B cell (primary cell): ENCODE measurements at regions not wholly inside any gene's neighbourhood (a gene's known extent, or its start where the extent isn't known, plus 50 kb on each side); places are given as distances from the start of the nearest gene placed in this dataset.

Experiments
- ATAC-seq: fragments of 200-7000 bp; cut with Tn5 transposase; one replicate; pipeline ENCODE4 v1.10.0; 2021; ENCODE audit warnings: low read depth, mild to moderate bottlenecking, moderate number of reproducible peaks, moderate library complexity
- CTCF ChIA-PET: fragments of 350-600 bp; sonication (Branson Sonifier 250); formaldehyde crosslinking; loops from one replicate; lab custom pipeline; 2021; ENCODE audit warnings: antibody characterized with exemption, inconsistent platforms; lab: Charles Lee
- POLR2A ChIA-PET: fragments of 350-600 bp; sonication (Branson Sonifier 250); formaldehyde crosslinking; loops from one replicate; lab custom pipeline; 2021; ENCODE audit warnings: antibody characterized with exemption; lab: Charles Lee
- DNase-seq: peaks from one replicate; pipeline ENCODE4 v3.0.0; 2013
- H2AFZ ChIP-seq: 2 replicates; pipeline ENCODE4 v1.6.1; 2012; ENCODE audit warnings: mild to moderate bottlenecking, low read depth, low read length; ENCODE audit not compliant: insufficient read depth, poor library complexity, severe bottlenecking
- H3K27ac ChIP-seq, 2 donors: 1 replicate in 1 of 2; 2 replicates in 1 of 2; pipeline ENCODE4 v1.5.1; 2012 to 2013; ENCODE audit warnings: low read length in 2 of 2, mild to moderate bottlenecking in 2 of 2, moderate library complexity in 1 of 2
- H3K27me3 ChIP-seq, 4 experiments: fragments of 200-600 bp in 1 of 4; sonication (generic) in 1 of 4; replicated peaks in 1 of 4; 1 replicate in 2 of 4; 2 replicates in 2 of 4; pipeline versions ENCODE4 v1.6.1 to v1.7.0; 2013 to 2016; ENCODE audit warnings: low read length in 3 of 4, mild to moderate bottlenecking in 2 of 4, mixed read lengths in 1 of 4, moderate library complexity in 1 of 4; ENCODE audit not compliant: insufficient read depth in 4 of 4, control insufficient read depth in 3 of 4; ENCODE audit errors: control extremely low read depth in 1 of 4
- H3K36me3 ChIP-seq, 2 experiments: replicated peaks in 1 of 2; 1 replicate in 1 of 2; 2 replicates in 1 of 2; pipeline versions ENCODE4 v1.6.1 to v1.7.1; 2013; ENCODE audit warnings: low read length in 1 of 2; ENCODE audit not compliant: insufficient read depth in 2 of 2, control insufficient read depth in 1 of 2; ENCODE audit errors: control extremely low read depth in 1 of 2, extremely low read depth in 1 of 2
- H3K4me1 ChIP-seq, 2 donors: fragments of 200-600 bp in 1 of 2; sonication (generic) in 1 of 2; 1 replicate in 1 of 2; 2 replicates in 1 of 2; pipeline versions ENCODE4 v1.5.1 to v1.6.1; 2013 to 2017; ENCODE audit warnings: low read length in 2 of 2; ENCODE audit not compliant: control insufficient read depth in 2 of 2, insufficient read depth in 2 of 2
- H3K4me2 ChIP-seq: replicated peaks from 2 replicates; pipeline ENCODE3; 2012; ENCODE audit warnings: mild to moderate bottlenecking, low read depth, low read length; ENCODE audit not compliant: poor library complexity, severe bottlenecking
- H3K4me3 ChIP-seq, 5 experiments: fragments of 200-600 bp in 1 of 5; sonication (generic) in 1 of 5; 1 replicate in 3 of 5; 2 replicates in 2 of 5; pipeline versions ENCODE4 v1.5.1 to v1.7.0; 2011 to 2016; ENCODE audit warnings: low read length in 4 of 5, mild to moderate bottlenecking in 4 of 5, low read depth in 2 of 5, control low read depth in 1 of 5, moderate library complexity in 1 of 5; ENCODE audit not compliant: insufficient read depth in 1 of 5; ENCODE audit errors: control extremely low read depth in 1 of 5, extremely low read depth in 1 of 5
- H3K79me2 ChIP-seq: fragments of 200-600 bp; sonication (generic); one replicate; pipeline ENCODE4 v1.6.0; 2016; ENCODE audit warnings: low read length; ENCODE audit not compliant: control insufficient read depth, insufficient read depth
- H3K9ac ChIP-seq: fragments of 200-600 bp; sonication (generic); 2 replicates; pipeline ENCODE4 v1.6.1; 2017; ENCODE audit warnings: mild to moderate bottlenecking, low read length, moderate library complexity
- H3K9me3 ChIP-seq, 3 donors: one replicate each; pipeline versions ENCODE4 v1.6.1 to v1.7.1; 2013; ENCODE audit warnings: low read length in 2 of 3; ENCODE audit not compliant: control insufficient read depth in 2 of 3, insufficient read depth in 1 of 3; ENCODE audit errors: control extremely low read depth in 1 of 3
- H4K20me1 ChIP-seq: 2 replicates; pipeline ENCODE4 v1.6.0; 2012; ENCODE audit warnings: mild to moderate bottlenecking, low read length; ENCODE audit not compliant: insufficient read depth, control insufficient read depth, poor library complexity, severe bottlenecking
- H3K27ac Mint-ChIP-seq: one replicate; pipeline ENCODE4 v1.8.0; 2021; ENCODE audit warnings: mixed read lengths
- H3K27me3 Mint-ChIP-seq: one replicate; pipeline ENCODE4 v1.8.0; 2021; ENCODE audit warnings: mixed read lengths
- H3K4me1 Mint-ChIP-seq: one replicate; pipeline ENCODE4 v1.8.0; 2021; ENCODE audit warnings: mixed read lengths
- H3K4me3 Mint-ChIP-seq: one replicate; pipeline ENCODE4 v1.8.0; 2021; ENCODE audit warnings: mixed read lengths
- H3K9me3 Mint-ChIP-seq: one replicate; pipeline ENCODE4 v1.8.0; 2022; ENCODE audit warnings: mixed read lengths; ENCODE audit not compliant: insufficient read depth
- EZH2 ChIP-seq: IDR thresholded peaks from 2 replicates; pipeline ENCODE4 v1.6.1; 2012; ENCODE audit warnings: borderline replicate concordance, low read depth, mild to moderate bottlenecking, moderate library complexity, low read length; ENCODE audit not compliant: insufficient read depth, poor library complexity, severe bottlenecking
- WGBS: methylation state at CpG from one replicate; pipeline ENCODE4 v1.1.5; 2013; ENCODE audit warnings: missing lambda C conversion rate; ENCODE audit not compliant: insufficient coverage; 5-methylcytosine and 5-hydroxymethylcytosine counted together
- intact Hi-C: fragments of 100-400 bp; cut with micrococcal nuclease; formaldehyde crosslinking; loops from one replicate; pipeline ENCODE4 v1.10.0; 2022
- TF ChIP-seq, protein P1 (sequence below): fragments of 200-600 bp; IDR thresholded peaks from one replicate; pipeline ENCODE4 v1.8.0; 2022; ENCODE audit warnings: antibody characterized with exemption, mild to moderate bottlenecking

GRCh38 chr20:60857708-60858107 lies 394.4 kb upstream of the CDH4 start:
- no peaks in the 10 kb centered on the region for H3K27me3 ChIP-seq
- DNase-seq: no peak
- TF ChIP-seq, protein P1, sequence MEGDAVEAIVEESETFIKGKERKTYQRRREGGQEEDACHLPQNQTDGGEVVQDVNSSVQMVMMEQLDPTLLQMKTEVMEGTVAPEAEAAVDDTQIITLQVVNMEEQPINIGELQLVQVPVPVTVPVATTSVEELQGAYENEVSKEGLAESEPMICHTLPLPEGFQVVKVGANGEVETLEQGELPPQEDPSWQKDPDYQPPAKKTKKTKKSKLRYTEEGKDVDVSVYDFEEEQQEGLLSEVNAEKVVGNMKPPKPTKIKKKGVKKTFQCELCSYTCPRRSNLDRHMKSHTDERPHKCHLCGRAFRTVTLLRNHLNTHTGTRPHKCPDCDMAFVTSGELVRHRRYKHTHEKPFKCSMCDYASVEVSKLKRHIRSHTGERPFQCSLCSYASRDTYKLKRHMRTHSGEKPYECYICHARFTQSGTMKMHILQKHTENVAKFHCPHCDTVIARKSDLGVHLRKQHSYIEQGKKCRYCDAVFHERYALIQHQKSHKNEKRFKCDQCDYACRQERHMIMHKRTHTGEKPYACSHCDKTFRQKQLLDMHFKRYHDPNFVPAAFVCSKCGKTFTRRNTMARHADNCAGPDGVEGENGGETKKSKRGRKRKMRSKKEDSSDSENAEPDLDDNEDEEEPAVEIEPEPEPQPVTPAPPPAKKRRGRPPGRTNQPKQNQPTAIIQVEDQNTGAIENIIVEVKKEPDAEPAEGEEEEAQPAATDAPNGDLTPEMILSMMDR: no peak
- no peak for TF ChIP-seq EZH2
- WGBS: 89% methylated on average over 5 of the region's 6 CpGs
- no peak overlapping the region for H3K4me2 ChIP-seq
- intact Hi-C loops: no loop called here
- ChIA-PET POLR2A (no interaction called here), CTCF (no interaction called here)
- H3K27ac ChIP-seq: no peak overlapping the region
- H3K36me3 ChIP-seq: no peaks in the 10 kb centered on the region
- no peak overlapping the region for H2AFZ ChIP-seq
- Mint-ChIP-seq H3K9me3 (peaks cover 5% of the 10 kb centered on the region), H3K27ac (no peak overlapping the region), H3K4me3 (no peak overlapping the region), H3K27me3 (no peaks in the 10 kb centered on the region), H3K4me1 (no peaks in the 10 kb centered on the region)
- no peak overlapping the region for H3K9ac ChIP-seq
- no peak overlapping the region for H3K4me3 ChIP-seq
- peaks cover 0 to 8% (median 0%) of the 10 kb centered on the region in 3 donors for H3K9me3 ChIP-seq
- ATAC-seq: no peak
- no peaks in the 10 kb centered on the region for H4K20me1 ChIP-seq
- H3K79me2 ChIP-seq: no peaks in the 10 kb centered on the region
- H3K4me1 ChIP-seq: no peaks in the 10 kb centered on the region

DNA sequence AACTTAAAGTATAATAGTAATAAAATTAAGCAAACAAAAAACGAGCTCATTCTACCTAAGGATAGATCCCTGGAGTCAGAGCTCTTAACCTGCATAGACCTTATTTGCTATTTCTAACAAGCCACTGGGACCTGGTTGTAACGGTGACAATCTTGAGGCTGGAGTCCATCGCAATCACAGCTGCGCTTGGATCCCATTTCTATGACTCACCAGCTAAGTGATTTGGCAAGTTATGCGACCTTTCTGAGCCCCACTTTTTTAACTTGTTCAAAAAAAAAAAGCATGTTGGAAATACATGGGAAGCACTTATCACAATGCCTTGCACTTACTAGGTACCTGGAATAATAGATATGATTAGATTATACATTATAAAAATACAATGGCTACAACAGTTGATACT lies 389.5 kb upstream of the CDH4 start:
- POLR2A ChIA-PET: no interaction called here
- CTCF ChIA-PET: no interaction called here
- no peaks in the 10 kb centered on the region for H4K20me1 ChIP-seq
- TF ChIP-seq, protein P1: no peak
- no peak for TF ChIP-seq EZH2
- no peak overlapping the region for H2AFZ ChIP-seq
- H3K4me3 ChIP-seq: no peak overlapping the region
- H3K27me3 ChIP-seq: no peaks in the 10 kb centered on the region
- 96% methylated on average over 3 of the region's 5 CpGs for WGBS
- no peak overlapping the region for H3K27ac ChIP-seq
- no peak overlapping the region for H3K9ac ChIP-seq
- no peaks in the 10 kb centered on the region for H3K4me1 ChIP-seq
- no peak overlapping the region for H3K4me3 Mint-ChIP-seq
- peaks cover 0 to 4% (median 0%) of the 10 kb centered on the region in 3 donors for H3K9me3 ChIP-seq
- no peak for DNase-seq
- no peaks in the 10 kb centered on the region for H3K36me3 ChIP-seq
- intact Hi-C loops: no loop called here
- no peaks in the 10 kb centered on the region for H3K9me3 Mint-ChIP-seq
- no peaks in the 10 kb centered on the region for H3K27me3 Mint-ChIP-seq
- ATAC-seq: no peak
- H3K27ac Mint-ChIP-seq: no peak overlapping the region
- no peak overlapping the region for H3K4me2 ChIP-seq
- H3K4me1 Mint-ChIP-seq: no peaks in the 10 kb centered on the region
- H3K79me2 ChIP-seq: no peaks in the 10 kb centered on the region
